HG03432 (cell line): ENCODE measurements at regions not wholly inside any gene's neighbourhood (a gene's known extent, or its start where the extent isn't known, plus 50 kb on each side); places are given as distances from the start of the nearest gene placed in this dataset.

Experiments
- ATAC-seq: cut with Tn5 transposase; IDR thresholded peaks from one replicate; pipeline ENCODE4 v1.9.1; 2021; ENCODE audit warnings: mild to moderate bottlenecking, moderate library complexity; ENCODE audit not compliant: unreplicated experiment

GRCh38 chr18:73861771-73862170 is 285.9 kb downstream of the FBXO15 start:
- ATAC-seq: no peak

GRCh38 chr18:73859837-73860397 is 287.7 kb downstream of the FBXO15 start:
- no peak for ATAC-seq

GRCh38 chr18:73852789-73853549 is 294.7 kb downstream of the FBXO15 start:
- no peak for ATAC-seq

- no peak for ATAC-seq
Measured at GRCh38 chr18:73850782-73851181, 296.9 kb downstream of the FBXO15 start.

- ATAC-seq: no peak
Measured at GRCh38 chr18:73848656-73849055, 299.0 kb downstream of the FBXO15 start.

GRCh38 chr18:73843455-73843854 is 304.2 kb downstream of the FBXO15 start:
- no peak for ATAC-seq

GRCh38 chr18:73842795-73843394 is 304.7 kb downstream of the FBXO15 start:
- ATAC-seq: peak; percentile 82

- ATAC-seq: no peak
Measured at GRCh38 chr18:73841661-73842060, 306.0 kb downstream of the FBXO15 start.

GRCh38 chr18:73840319-73840945 is 307.2 kb downstream of the FBXO15 start:
- no peak for ATAC-seq

- ATAC-seq: no peak
Measured at GRCh38 chr18:73839441-73839840, 308.2 kb downstream of the FBXO15 start.

GRCh38 chr18:73838107-73838506 is 309.5 kb downstream of the FBXO15 start:
- ATAC-seq: no peak

- ATAC-seq: no peak
Measured at GRCh38 chr18:73835656-73836364, 311.8 kb downstream of the FBXO15 start.

GRCh38 chr18:73835039-73835438 is 312.6 kb downstream of the FBXO15 start:
- ATAC-seq: no peak

GRCh38 chr18:73831688-73832087 is 315.9 kb downstream of the FBXO15 start:
- no peak for ATAC-seq

- ATAC-seq: no peak
Measured at GRCh38 chr18:73829146-73829545, 318.5 kb downstream of the FBXO15 start.

- ATAC-seq: no peak
Measured at GRCh38 chr18:73827801-73828200, 319.8 kb downstream of the FBXO15 start.

- ATAC-seq: no peak
Measured at GRCh38 chr18:73826098-73826497, 321.5 kb downstream of the FBXO15 start.

- ATAC-seq: no peak
Measured at GRCh38 chr18:73824671-73825070, 323.0 kb downstream of the FBXO15 start.

GRCh38 chr18:73812423-73812822 is 335.2 kb downstream of the FBXO15 start:
- ATAC-seq: no peak

GRCh38 chr18:73807551-73808192 is 340.0 kb downstream of the FBXO15 start:
- no peak for ATAC-seq

- no peak for ATAC-seq
Measured at GRCh38 chr18:73805991-73806390, 341.6 kb downstream of the FBXO15 start.
